ENCODE measurements at regions not wholly inside any gene's neighbourhood (a gene's known extent, or its start where the extent isn't known, plus 50 kb on each side); places are given as distances from the start of the nearest gene placed in this dataset.

DNA sequence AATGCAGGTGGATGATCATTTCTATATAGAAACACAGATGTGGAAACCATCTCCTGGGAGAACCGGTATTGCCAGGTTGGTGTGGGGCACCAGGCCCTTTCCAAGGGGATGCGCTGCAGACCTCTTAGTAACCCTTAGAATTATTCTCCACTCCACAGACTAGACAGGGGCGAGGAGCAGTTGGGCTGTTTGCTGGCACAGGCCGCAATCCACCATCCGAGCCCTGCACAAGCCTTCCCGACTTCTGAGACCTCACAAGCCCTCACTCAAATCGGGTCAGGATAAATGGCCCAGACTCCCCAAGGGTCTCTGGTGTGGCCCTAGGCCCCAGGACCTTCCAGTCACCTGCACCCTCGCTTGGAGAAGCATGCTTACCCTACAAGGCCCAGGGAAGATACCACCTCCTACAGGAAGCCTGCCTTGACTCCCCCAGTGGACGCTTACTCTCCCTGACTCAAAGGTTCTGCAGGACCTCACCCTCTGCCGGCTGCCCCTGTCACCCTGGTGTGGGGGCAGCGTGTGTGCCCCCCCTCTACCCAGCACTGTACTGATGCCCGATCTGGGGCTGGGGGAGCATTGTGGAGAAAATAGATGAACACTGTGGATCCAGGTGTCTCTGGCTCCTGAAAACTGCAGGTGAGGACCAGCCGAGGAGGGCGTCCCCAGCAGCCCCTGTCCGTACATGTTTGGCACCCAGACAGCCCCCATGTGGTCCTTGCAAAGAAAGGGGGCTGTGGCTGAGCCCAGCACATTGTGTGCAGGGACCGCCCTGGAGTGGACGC is 49.8 kb upstream of the ACSF3 start:
- no peak for DNase-seq

Data from DMS79 treated with DMSO at 0.1 percent for 48 hours (cell line).